HG03175 (cell line): ENCODE measurements at regions not wholly inside any gene's neighbourhood (a gene's known extent, or its start where the extent isn't known, plus 50 kb on each side); places are given as distances from the start of the nearest gene placed in this dataset.
"Not testable (repeated sequence)": the region's sequence is repeated elsewhere in the genome, so short reads cannot be mapped to it uniquely, and the experiment has no call there.

Experiments
- ATAC-seq: cut with Tn5 transposase; IDR thresholded peaks from one replicate; pipeline ENCODE4 v1.9.1; 2021; ENCODE audit warnings: mild to moderate bottlenecking, moderate library complexity; ENCODE audit not compliant: unreplicated experiment

GRCh38 chr11:33974804-33975203 lies 76.7 kb upstream of the CAPRIN1 start:
- no peak for ATAC-seq

GRCh38 chr11:33971530-33971929 lies 79.7 kb upstream of the LMO2 start:
- ATAC-seq, result not testable (repeated sequence)

GRCh38 chr11:33970984-33971466 lies 79.1 kb upstream of the LMO2 start:
- ATAC-seq, result no peak

GRCh38 chr11:33967451-33967850 lies 75.6 kb upstream of the LMO2 start:
- ATAC-seq, result no peak

DNA sequence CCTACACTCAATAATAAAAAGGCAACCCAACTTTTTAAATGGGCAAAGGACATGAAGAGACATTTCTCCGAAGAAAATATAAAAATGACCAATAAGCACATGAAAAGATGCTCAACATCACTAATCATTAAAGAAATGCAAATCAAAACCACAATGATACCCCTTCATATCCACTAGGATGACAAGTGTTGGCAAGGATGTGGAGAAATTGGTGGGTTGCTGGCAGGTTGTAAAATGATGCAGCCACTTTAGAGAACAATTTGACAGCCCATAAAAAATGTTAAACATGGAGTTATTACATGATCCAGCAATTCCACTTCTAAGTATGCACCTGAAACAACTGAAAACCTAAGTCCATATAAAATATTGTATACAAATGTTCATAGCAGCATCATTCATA lies 73.2 kb upstream of the LMO2 start:
- ATAC-seq, result no peak

DNA sequence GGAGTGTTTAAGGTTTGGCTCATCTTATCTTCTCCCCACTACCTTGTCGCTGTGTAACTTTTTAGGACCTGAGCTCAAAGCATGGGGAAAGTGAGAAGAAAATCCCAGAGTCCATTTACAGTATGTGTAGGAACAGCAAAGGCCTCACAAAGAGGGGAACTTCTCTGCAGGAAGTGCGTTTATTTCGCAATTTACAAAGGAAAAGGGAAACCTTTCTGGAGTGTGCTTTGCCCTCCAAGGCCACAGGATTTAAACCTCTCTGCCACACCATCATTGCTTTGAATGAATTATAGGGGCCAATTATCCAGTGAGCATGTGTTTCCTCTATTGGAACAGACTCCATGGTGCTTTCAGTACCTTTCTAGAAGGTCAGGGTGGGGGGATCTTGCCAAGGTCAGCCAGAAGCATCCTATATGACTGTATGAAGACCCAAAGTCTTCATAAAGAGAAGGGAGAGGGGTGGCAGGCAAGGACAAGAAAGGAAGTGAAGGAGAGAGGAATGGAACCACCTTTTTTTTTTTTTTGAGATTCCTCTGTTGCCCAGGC lies 68.1 kb upstream of the LMO2 start:
- no peak for ATAC-seq

DNA sequence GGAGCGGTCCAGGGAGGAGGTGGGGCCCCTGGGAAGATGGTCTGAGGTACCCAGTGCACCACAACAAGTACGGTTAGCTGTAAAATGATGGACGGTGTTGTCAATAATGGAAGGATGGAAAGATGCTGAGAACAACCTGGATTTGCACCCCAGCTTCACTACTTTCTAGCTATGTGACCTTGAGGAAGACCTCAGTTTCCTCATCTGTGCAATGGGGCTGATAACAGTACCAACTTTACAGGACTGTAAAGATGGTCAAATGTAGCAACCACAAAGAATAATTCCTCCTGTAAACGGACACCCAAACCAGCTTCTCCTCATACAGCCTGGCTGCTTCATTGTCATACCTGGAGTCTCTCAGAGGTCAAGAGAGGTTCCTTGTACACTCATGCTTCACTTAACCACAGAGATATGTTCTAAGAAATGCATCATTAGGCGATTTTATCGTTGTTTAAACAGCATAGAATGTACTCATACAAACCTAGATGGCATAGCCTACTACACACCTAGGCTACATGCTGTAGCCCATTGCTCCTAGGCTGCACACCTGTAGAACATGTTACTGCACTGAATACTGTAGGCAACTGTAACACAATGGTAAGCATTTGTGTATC lies 65.5 kb upstream of the LMO2 start:
- ATAC-seq, result no peak

GRCh38 chr11:33956611-33957010 lies 64.7 kb upstream of the LMO2 start:
- no peak for ATAC-seq

DNA sequence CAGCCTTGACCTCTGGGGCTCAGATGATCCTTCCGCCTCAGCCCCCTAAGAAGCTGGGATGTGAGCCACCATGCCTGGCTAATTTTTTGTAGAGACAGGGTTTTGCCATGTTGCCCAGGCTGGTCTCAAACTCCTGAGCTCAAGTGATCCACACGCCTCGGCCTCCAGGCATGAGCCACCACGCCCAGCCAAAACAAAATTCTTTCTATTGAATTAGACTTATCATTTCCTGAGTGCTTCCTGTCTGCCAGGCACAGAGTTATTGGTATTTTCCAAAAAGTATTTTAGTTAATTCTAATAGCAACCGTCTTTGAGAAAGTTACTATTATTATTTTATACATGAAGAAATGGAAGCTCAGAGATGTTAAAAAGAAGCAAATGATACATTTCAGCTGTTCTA lies 61.4 kb upstream of the LMO2 start:
- ATAC-seq, result no peak

GRCh38 chr11:33952805-33953204 lies 60.9 kb upstream of the LMO2 start:
- ATAC-seq, result no peak

DNA sequence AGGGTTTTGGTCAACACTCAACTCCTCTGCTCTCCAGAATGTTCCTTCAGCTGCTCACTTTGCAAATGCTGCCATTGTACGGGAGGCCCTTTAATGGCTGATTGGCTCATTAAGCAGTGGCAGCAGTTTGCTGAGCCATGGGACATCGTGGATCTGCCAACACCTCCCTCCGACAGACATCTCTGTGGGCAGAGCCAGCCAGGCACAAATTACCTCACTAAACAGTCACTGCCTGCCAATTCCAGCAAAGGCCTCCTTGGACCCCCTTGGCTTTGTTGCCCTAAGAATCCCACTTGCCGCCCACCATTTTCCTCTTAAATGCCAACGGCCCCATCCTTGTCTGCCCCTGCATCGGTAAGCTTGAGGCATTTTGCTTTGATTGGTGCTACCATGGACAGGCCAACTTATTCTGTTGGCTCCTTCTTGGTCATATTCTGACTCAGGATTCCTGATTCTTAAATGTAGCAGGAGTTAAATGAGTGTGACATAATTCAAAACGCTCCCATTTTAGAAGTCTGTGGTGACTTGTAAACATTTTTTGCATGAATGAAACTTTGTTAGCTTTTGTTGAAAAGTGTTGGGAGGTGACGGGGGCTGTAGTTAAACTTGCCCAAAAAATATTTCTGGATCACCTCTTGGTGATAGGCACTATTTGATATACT lies 57.5 kb upstream of the LMO2 start:
- ATAC-seq, result no peak

DNA sequence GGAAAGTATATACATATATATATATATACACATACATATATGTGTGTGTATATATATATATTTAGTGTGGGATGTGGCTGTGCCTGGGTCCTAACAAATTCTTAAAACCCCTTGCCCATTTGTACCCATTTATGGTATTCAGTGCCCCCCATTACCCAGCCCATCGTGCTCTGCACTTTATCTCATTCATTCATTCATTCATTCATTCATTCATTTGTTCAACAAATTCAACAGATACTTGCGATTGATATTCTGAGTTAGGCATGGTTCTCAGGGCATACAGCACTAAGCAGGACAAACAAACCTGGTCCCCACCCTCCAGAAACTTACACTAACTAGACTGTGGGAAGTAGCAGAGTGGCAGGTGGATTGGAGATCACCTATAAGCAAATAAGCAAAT lies 56.6 kb upstream of the LMO2 start:
- no peak for ATAC-seq

DNA sequence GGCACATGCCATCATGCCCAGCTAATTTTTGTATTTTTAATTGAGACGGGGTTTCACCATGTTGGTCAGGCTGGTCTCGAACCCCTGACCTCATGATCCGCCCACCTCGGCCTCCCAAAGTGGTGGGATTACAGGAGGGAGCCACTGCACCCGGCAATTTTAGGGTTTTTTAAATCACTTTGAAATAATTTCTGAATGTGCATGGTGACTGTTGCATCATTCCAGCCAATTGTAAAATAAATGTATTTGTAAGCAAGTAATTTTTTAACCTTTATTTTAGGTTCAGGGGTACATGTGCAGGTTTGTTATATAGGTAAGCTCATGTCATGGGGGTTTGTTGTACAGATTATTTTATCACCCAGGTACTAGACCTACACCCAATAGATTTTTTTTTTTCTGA lies 56.0 kb upstream of the LMO2 start:
- not testable (repeated sequence) for ATAC-seq

GRCh38 chr11:33946930-33947329 lies 55.1 kb upstream of the LMO2 start:
- ATAC-seq, result no peak

GRCh38 chr11:33945481-33946268 lies 53.8 kb upstream of the LMO2 start:
- no peak for ATAC-seq

- ATAC-seq, result no peak
These were observed 53.0 kb upstream of the LMO2 start for GRCh38 chr11:33944693-33945424.

GRCh38 chr11:33944345-33944692 lies 52.4 kb upstream of the LMO2 start:
- ATAC-seq, result no peak

GRCh38 chr11:33942954-33943353 lies 51.1 kb upstream of the LMO2 start:
- ATAC-seq, result no peak

DNA sequence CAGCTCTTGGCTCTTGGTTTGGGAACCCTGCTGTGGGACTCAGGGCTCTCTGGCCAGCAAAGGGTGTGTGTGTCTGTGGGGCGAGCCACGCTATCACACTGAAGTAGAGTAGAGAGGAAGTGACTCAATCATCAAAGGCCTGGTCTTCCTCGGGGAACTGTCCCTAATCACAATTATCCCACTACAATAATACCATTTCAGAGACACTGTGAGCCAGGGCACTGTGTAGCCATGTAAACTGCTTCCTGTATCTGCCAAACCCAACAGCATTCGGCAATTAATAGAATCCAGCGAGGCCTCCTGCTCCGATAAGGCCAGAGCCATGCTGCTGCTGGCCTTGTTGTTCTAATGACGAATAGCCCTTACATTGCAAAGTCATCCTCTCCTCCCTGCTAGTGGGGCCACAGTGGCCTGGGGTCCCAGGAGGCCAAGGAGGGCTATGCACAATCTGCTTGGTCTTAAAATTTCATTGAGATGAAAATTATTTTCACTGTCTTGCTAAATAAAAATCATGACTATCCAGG lies 49.8 kb upstream of the LMO2 start:
- no peak for ATAC-seq
